NB4 (cell line): ENCODE measurements at regions not wholly inside any gene's neighbourhood (a gene's known extent, or its start where the extent isn't known, plus 50 kb on each side); places are given as distances from the start of the nearest gene placed in this dataset.

Experiments
- DNase-seq: peaks from one replicate; pipeline ENCODE4 v3.0.0; 2010; ENCODE audit warnings: low read depth
- H3K4me3 ChIP-seq: one replicate; pipeline ENCODE4 v1.5.1; 2011; ENCODE audit warnings: mild to moderate bottlenecking, low read depth, low read length, moderate library complexity
- CTCF ChIP-seq: IDR thresholded peaks from one replicate; pipeline ENCODE4 v1.5.1; 2012; ENCODE audit warnings: low read depth, low read length
- MAX ChIP-seq: IDR thresholded peaks from 2 replicates; pipeline ENCODE4 v1.6.1; 2011; ENCODE audit warnings: low read depth, low read length
- MYC ChIP-seq: IDR thresholded peaks from 2 replicates; pipeline ENCODE4 v1.6.1; 2011; ENCODE audit warnings: low read depth, low read length
- POLR2A ChIP-seq: IDR thresholded peaks from 2 replicates; pipeline ENCODE4 v1.6.1; 2011; ENCODE audit warnings: mild to moderate bottlenecking; ENCODE audit not compliant: insufficient read length; ENCODE audit errors: extremely low read depth

GRCh38 chr18:29874519-29875098, 1167.9 kb downstream of the DSC3 start:
- peak; percentile 58 for DNase-seq
- TF ChIP-seq CTCF, result peak; percentile 30
- no peak for TF ChIP-seq POLR2A
- H3K4me3 ChIP-seq, result no peak overlapping the region

- H3K4me3 ChIP-seq, result no peak overlapping the region
- DNase-seq, result no peak
- no peak for TF ChIP-seq CTCF
Observed at GRCh38 chr18:29873211-29873610, 1169.3 kb downstream of the DSC3 start.

GRCh38 chr18:29871246-29871645, 1171.3 kb downstream of the DSC3 start:
- no peak for DNase-seq
- no peak overlapping the region for H3K4me3 ChIP-seq
- no peak for TF ChIP-seq MYC
- no peak for TF ChIP-seq MAX
- no peak for TF ChIP-seq CTCF

GRCh38 chr18:29862824-29863223, 1179.7 kb downstream of the DSC3 start:
- no peak overlapping the region for H3K4me3 ChIP-seq
- TF ChIP-seq POLR2A (no peak), MAX (no peak), MYC (no peak), CTCF (no peak)
- no peak for DNase-seq

GRCh38 chr18:29855637-29856036, 1186.9 kb downstream of the DSC3 start:
- H3K4me3 ChIP-seq, result no peak overlapping the region
- no peak for DNase-seq
- TF ChIP-seq MAX (no peak), POLR2A (no peak), MYC (no peak)

GRCh38 chr18:29853126-29853525, 1189.4 kb downstream of the DSC3 start:
- no peak overlapping the region for H3K4me3 ChIP-seq
- no peak for DNase-seq
- TF ChIP-seq CTCF (no peak), POLR2A (no peak), MAX (no peak), MYC (no peak)

- TF ChIP-seq CTCF (no peak), MAX (no peak), MYC (no peak), POLR2A (no peak)
- no peak for DNase-seq
- H3K4me3 ChIP-seq, result no peak overlapping the region
Observed at GRCh38 chr18:29849144-29849543, 1193.4 kb downstream of the DSC3 start.
